ENCODE measurements at regions not wholly inside any gene's neighbourhood (a gene's known extent, or its start where the extent isn't known, plus 50 kb on each side); places are given as distances from the start of the nearest gene placed in this dataset.

GRCh38 chr14:83707056-83707455 lies 1822.9 kb upstream of the FLRT2 start:
- Histone ChIP-seq H3K27me3 (ENCODE audit: control insufficient read depth, insufficient read depth, low read length) (no peaks in the 10 kb centered on the region), H3K9ac (ENCODE audit: low read length in 3 of 3) (no peak overlapping the region), H3K36me3 (ENCODE audit: control insufficient read depth in 2 of 3, insufficient read depth in 3 of 3, low read length in 3 of 3) (no peaks in the 10 kb centered on the region), H3K9me3 (ENCODE audit: control insufficient read depth in 2 of 3, insufficient read depth in 1 of 3, low read length in 3 of 3) (peaks cover 0 to 4% (median 0%) of the 10 kb centered on the region in 3 donors), H3K4me1 (ENCODE audit: control insufficient read depth in 2 of 3, insufficient read depth in 2 of 3, low read depth in 1 of 3, low read length in 3 of 3) (no peaks in the 10 kb centered on the region), H3K4me3 (ENCODE audit: low read length in 3 of 3) (no peak overlapping the region), H3K27ac (ENCODE audit: low read depth in 2 of 2, low read length in 2 of 2) (no peak overlapping the region)
- intact Hi-C loops (cut with DNase I), result no loop called here
- no peak for TF ChIP-seq CTCF (IDR thresholded peaks at IDR 0.05; ENCODE audit: borderline replicate concordance, extremely low read depth, insufficient read depth)
- FAIRE-seq (no peak), DNase-seq (no peak)

GRCh38 chr14:83709116-83709515 lies 1820.8 kb upstream of the FLRT2 start:
- no peak overlapping the region for H3K27ac ChIP-seq (ENCODE audit: low read depth in 2 of 2, low read length in 2 of 2)
- intact Hi-C loops (cut with DNase I), result no loop called here
- FAIRE-seq (no peak), DNase-seq (no peak)
- H3K9me3 ChIP-seq (ENCODE audit: control insufficient read depth in 2 of 3, insufficient read depth in 1 of 3, low read length in 3 of 3), result peaks cover 0 to 4% (median 0%) of the 10 kb centered on the region in 3 donors
- H3K27me3 ChIP-seq (ENCODE audit: control insufficient read depth, insufficient read depth, low read length), result no peaks in the 10 kb centered on the region
- H3K4me1 ChIP-seq (ENCODE audit: control insufficient read depth in 2 of 3, insufficient read depth in 2 of 3, low read depth in 1 of 3, low read length in 3 of 3), result no peaks in the 10 kb centered on the region
- no peak overlapping the region for H3K4me3 ChIP-seq (ENCODE audit: low read length in 3 of 3)
- H3K36me3 ChIP-seq (ENCODE audit: control insufficient read depth in 2 of 3, insufficient read depth in 3 of 3, low read length in 3 of 3), result no peaks in the 10 kb centered on the region
- H3K9ac ChIP-seq (ENCODE audit: low read length in 3 of 3), result no peak overlapping the region
- TF ChIP-seq CTCF (IDR thresholded peaks at IDR 0.05; ENCODE audit: borderline replicate concordance, extremely low read depth, insufficient read depth), result no peak

- TF ChIP-seq CTCF (IDR thresholded peaks at IDR 0.05; ENCODE audit: borderline replicate concordance, extremely low read depth, insufficient read depth), result no peak
- no peak overlapping the region for H3K9ac ChIP-seq (ENCODE audit: low read length in 3 of 3)
- peaks cover 0 to 4% (median 0%) of the 10 kb centered on the region in 3 donors for H3K9me3 ChIP-seq (ENCODE audit: control insufficient read depth in 2 of 3, insufficient read depth in 1 of 3, low read length in 3 of 3)
- no peak overlapping the region for H3K27ac ChIP-seq (ENCODE audit: low read depth in 2 of 2, low read length in 2 of 2)
- intact Hi-C loops (cut with DNase I), result no loop called here
- H3K27me3 ChIP-seq (ENCODE audit: control insufficient read depth, insufficient read depth, low read length), result no peaks in the 10 kb centered on the region
- H3K36me3 ChIP-seq (ENCODE audit: control insufficient read depth in 2 of 3, insufficient read depth in 3 of 3, low read length in 3 of 3), result no peaks in the 10 kb centered on the region
- DNase-seq, result no peak
- no peaks in the 10 kb centered on the region for H3K4me1 ChIP-seq (ENCODE audit: control insufficient read depth in 2 of 3, insufficient read depth in 2 of 3, low read depth in 1 of 3, low read length in 3 of 3)
- no peak overlapping the region for H3K4me3 ChIP-seq (ENCODE audit: low read length in 3 of 3)
- FAIRE-seq, result no peak
These were observed 1818.9 kb upstream of the FLRT2 start for GRCh38 chr14:83711046-83711445.

Measured in kidney (tissue), 13 donors.